DOHH2 (cell line): ENCODE measurements at regions not wholly inside any gene's neighbourhood (a gene's known extent, or its start where the extent isn't known, plus 50 kb on each side); places are given as distances from the start of the nearest gene placed in this dataset.

Experiments used
- H3F3A ChIP-seq: fragments of 200-600 bp; sonication (generic), shearing (Covaris generic); 2 replicates; pipeline ENCODE4 v1.6.0; 2016; ENCODE audit warnings: antibody characterized with exemption, mild to moderate bottlenecking; ENCODE audit not compliant: control insufficient read depth, insufficient read depth
- H3K27ac ChIP-seq: fragments of 200-600 bp; sonication (generic); 2 replicates; pipeline ENCODE4 v1.5.1; 2014; ENCODE audit warnings: low read depth, mild to moderate bottlenecking, low read length, moderate library complexity
- H3K27me3 ChIP-seq: fragments of 200-600 bp; sonication (generic); 2 replicates; pipeline ENCODE4 v1.6.1; 2014; ENCODE audit warnings: mild to moderate bottlenecking, low read length, mixed read lengths; ENCODE audit not compliant: control insufficient read depth
- H3K36me3 ChIP-seq: fragments of 200-600 bp; sonication (generic); 2 replicates; pipeline ENCODE4 v1.6.1; 2014; ENCODE audit warnings: mild to moderate bottlenecking, low read length, moderate library complexity, mixed read lengths; ENCODE audit not compliant: control insufficient read depth
- H3K4me1 ChIP-seq: fragments of 200-600 bp; sonication (generic); 2 replicates; pipeline ENCODE4 v1.6.1; 2014; ENCODE audit warnings: mild to moderate bottlenecking, low read length, mixed read lengths; ENCODE audit not compliant: control insufficient read depth
- H3K4me2 ChIP-seq: fragments of 200-600 bp; sonication (generic); 2 replicates; pipeline ENCODE4 v1.6.0; 2014; ENCODE audit warnings: mild to moderate bottlenecking, low read length, moderate library complexity
- H3K4me3 ChIP-seq: fragments of 200-600 bp; sonication (generic); 2 replicates; pipeline ENCODE4 v1.5.1; 2014; ENCODE audit warnings: mild to moderate bottlenecking, low read length, mixed read lengths
- H3K79me2 ChIP-seq: fragments of 200-600 bp; sonication (generic); 2 replicates; pipeline ENCODE4 v1.6.1; 2014; ENCODE audit warnings: mild to moderate bottlenecking, low read length, mixed read lengths; ENCODE audit not compliant: control insufficient read depth
- H3K9me2 ChIP-seq: fragments of 200-600 bp; sonication (generic); replicated peaks from 2 replicates; pipeline ENCODE4 v1.6.1; 2014; ENCODE audit warnings: mild to moderate bottlenecking, low read length, mixed read lengths; ENCODE audit not compliant: control insufficient read depth
- H3K9me3 ChIP-seq: fragments of 200-600 bp; sonication (generic); 2 replicates; pipeline ENCODE4 v1.6.1; 2014; ENCODE audit warnings: antibody characterized with exemption, low read length, mixed read lengths; ENCODE audit not compliant: control insufficient read depth, insufficient read depth
- H4K20me1 ChIP-seq: fragments of 200-600 bp; sonication (generic); 2 replicates; pipeline ENCODE4 v1.6.0; 2014; ENCODE audit warnings: low read depth, mild to moderate bottlenecking, antibody characterized with exemption, low read length, moderate library complexity; ENCODE audit not compliant: control insufficient read depth, insufficient read depth
- EZH2phosphoT487 ChIP-seq: fragments of 200-600 bp; sonication (generic); IDR thresholded peaks from 2 replicates; pipeline ENCODE4 v1.6.1; 2017; ENCODE audit warnings: borderline replicate concordance, mild to moderate bottlenecking, antibody characterized with exemption, low read length, moderate library complexity, mixed read lengths
- TF ChIP-seq, protein P1 (sequence below): fragments of 200-600 bp; sonication (generic); IDR thresholded peaks from one replicate; pipeline ENCODE4 v1.5.1; 2014; ENCODE audit warnings: antibody characterized with exemption, mild to moderate bottlenecking, low read depth, low read length; ENCODE audit not compliant: poor library complexity, severe bottlenecking

- H3K27ac ChIP-seq: peak overlapping the region; percentile 82
- H3K4me1 ChIP-seq: peaks cover 32% of the 10 kb centered on the region
- H3K4me2 ChIP-seq: peak overlapping the region; percentile 96
- H3K9me3 ChIP-seq: no peaks in the 10 kb centered on the region
- H3K4me3 ChIP-seq: peak overlapping the region; percentile 71
- H3K79me2 ChIP-seq: no peaks in the 10 kb centered on the region
- H3K9me2 ChIP-seq: no peaks in the 10 kb centered on the region
- peaks cover 3% of the 10 kb centered on the region; the same call in 1 of the 2 replicates for H3K27me3 ChIP-seq
- TF ChIP-seq, protein P1, sequence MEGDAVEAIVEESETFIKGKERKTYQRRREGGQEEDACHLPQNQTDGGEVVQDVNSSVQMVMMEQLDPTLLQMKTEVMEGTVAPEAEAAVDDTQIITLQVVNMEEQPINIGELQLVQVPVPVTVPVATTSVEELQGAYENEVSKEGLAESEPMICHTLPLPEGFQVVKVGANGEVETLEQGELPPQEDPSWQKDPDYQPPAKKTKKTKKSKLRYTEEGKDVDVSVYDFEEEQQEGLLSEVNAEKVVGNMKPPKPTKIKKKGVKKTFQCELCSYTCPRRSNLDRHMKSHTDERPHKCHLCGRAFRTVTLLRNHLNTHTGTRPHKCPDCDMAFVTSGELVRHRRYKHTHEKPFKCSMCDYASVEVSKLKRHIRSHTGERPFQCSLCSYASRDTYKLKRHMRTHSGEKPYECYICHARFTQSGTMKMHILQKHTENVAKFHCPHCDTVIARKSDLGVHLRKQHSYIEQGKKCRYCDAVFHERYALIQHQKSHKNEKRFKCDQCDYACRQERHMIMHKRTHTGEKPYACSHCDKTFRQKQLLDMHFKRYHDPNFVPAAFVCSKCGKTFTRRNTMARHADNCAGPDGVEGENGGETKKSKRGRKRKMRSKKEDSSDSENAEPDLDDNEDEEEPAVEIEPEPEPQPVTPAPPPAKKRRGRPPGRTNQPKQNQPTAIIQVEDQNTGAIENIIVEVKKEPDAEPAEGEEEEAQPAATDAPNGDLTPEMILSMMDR: no peak
- no peak for TF ChIP-seq EZH2phosphoT487
- H3F3A ChIP-seq: no peaks in the 10 kb centered on the region
- H3K36me3 ChIP-seq: no peaks in the 10 kb centered on the region
- no peaks in the 10 kb centered on the region for H4K20me1 ChIP-seq
Measured at GRCh38 chr17:83175119-83175821, 95.9 kb downstream of the METRNL start.

DNA sequence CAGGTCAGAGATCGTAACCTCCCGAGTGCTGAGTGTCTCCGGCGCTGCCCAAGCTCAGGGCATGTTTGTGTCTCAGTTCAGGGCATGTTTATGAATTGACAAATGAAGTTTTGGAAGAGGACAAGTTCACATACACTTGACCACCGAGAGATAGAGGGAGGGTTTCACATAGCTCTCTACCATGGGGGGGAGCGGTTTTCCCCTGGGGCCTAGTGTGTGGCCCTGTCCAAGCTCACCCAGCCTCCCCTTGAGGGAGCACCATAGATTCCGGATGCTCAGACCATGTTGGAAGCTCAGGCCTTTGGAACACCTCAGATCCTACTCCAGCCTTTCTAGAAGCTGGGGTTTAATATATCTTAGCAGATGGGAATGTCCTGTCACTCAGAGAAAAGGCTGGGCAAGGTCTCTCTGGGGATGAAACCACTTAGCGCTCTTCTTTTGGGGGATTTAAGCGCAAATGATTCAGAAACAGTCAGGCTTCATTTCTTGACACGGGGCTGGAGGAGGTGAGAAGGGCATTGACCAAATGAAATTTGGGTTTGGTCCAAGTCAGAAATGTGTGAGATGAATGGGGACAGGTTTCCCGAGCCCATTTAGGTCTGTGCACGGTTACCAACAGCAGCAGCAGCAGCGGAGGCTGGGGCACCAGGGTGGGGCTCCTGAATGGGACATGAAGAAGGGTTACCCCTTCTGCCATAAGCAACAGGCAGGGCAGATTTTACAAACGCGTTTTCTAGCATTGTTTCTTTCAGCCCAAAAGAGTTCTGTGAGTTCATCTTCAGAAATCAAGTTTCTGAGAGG, 96.6 kb downstream of the METRNL start:
- no peaks in the 10 kb centered on the region for H3K36me3 ChIP-seq
- H3K4me3 ChIP-seq: peak overlapping the region; percentile 71
- H3F3A ChIP-seq: no peaks in the 10 kb centered on the region
- no peaks in the 10 kb centered on the region for H3K9me3 ChIP-seq
- H3K4me1 ChIP-seq: peaks cover 32% of the 10 kb centered on the region
- no peaks in the 10 kb centered on the region for H4K20me1 ChIP-seq
- TF ChIP-seq EZH2phosphoT487: no peak
- TF ChIP-seq, protein P1: no peak
- H3K27ac ChIP-seq: peak overlapping the region; percentile 82
- peak overlapping the region; percentile 96 for H3K4me2 ChIP-seq
- H3K79me2 ChIP-seq: no peaks in the 10 kb centered on the region
- H3K9me2 ChIP-seq: no peaks in the 10 kb centered on the region
- peaks cover under 1% of the 10 kb centered on the region; the same call in 1 of the 2 replicates for H3K27me3 ChIP-seq

DNA sequence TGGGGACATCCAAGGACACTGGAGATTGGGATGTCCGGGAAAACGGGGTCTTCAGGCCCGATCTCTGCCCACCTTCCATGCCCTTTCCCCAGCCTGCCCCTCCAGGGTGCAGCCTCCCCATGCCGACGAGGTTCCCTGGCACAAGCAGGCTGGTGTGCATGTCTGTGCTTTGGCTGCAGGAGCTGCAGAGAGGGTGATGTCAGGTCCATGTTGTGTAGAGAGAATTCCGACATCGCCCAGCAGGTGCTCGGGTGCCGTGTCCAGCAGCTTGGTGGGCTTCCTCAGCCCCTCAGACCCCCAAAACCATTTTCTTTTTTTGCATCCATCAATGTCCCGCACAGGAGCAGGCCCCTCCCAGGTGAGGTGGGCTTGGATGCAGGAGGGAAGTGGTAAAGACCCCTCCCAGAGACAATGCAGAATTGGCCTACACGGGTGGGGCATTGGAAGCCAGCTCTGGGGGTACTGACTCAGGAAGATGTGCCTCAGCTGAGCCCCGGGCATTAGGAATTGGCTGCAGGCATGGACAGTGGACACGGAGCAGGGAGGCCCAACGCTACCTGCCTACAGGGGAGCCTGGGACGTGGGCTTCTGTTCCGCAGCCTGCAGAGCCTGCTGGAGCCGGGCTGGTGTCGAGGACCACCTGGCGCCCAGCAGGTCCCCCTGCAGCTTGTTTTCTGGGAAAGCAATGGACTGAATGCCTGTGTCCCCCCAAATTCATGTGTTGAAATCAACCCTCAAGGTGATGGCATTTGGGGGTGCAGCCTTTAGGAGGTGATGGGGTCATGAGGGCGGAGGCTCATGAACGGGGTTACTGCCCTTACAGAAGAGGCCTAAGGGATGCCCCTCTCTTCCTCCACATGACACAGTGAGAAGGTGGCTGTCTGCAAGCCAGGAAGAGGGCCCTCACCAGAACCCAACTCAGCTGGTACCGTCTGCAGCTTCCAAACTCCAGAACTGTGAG, 97.5 kb downstream of the METRNL start:
- Histone ChIP-seq H3K4me3 (no peak overlapping the region), H3K9me3 (no peaks in the 10 kb centered on the region), H3K79me2 (no peaks in the 10 kb centered on the region), H3K36me3 (no peaks in the 10 kb centered on the region), H3F3A (no peaks in the 10 kb centered on the region), H3K4me2 (no peak overlapping the region), H3K27ac (no peak overlapping the region), H3K27me3 (no peaks in the 10 kb centered on the region), H4K20me1 (no peaks in the 10 kb centered on the region), H3K9me2 (no peaks in the 10 kb centered on the region), H3K4me1 (peaks cover 32% of the 10 kb centered on the region)
- TF ChIP-seq, protein P1: no peak
- no peak for TF ChIP-seq EZH2phosphoT487
